Omental fat pad (tissue), 3 donors: ENCODE measurements at regions not wholly inside any gene's neighbourhood (a gene's known extent, or its start where the extent isn't known, plus 50 kb on each side); places are given as distances from the start of the nearest gene placed in this dataset.

Experiments
- ATAC-seq: fragments of 150-250 bp; one replicate; pipeline ENCODE4 v1.9.1; 2016; ENCODE audit warnings: mild to moderate bottlenecking, moderate library complexity; ENCODE audit not compliant: low FRiP score
- DNase-seq: peaks from one replicate; pipeline ENCODE4 v3.0.0-alpha.2; 2019; ENCODE audit warnings: low spot score
- CTCF ChIP-seq, 3 donors: fragments of 450-650 bp; IDR thresholded peaks; one replicate each; pipeline ENCODE4 v1.5.1; 2016 to 2017; ENCODE audit warnings: antibody characterized with exemption in 3 of 3, mild to moderate bottlenecking in 3 of 3, moderate library complexity in 2 of 3

DNA sequence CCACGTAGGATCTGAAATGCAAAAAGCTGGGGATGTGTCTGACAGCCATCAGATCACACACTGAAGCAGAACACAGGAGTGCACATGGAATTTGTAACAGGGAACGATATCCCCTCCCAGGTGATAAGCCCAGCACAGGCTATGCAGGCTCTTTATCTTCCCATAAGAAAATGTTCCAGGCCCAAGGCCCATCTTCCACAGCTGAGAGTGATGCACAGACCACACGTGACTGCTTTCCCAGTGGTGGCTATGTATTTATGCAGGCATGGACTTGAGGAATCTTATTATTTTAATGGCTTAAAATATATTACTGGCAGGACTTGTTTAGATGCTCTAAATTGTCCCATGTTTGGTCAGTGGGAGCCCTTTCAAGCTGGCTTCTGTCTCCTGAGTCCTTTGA lies 70.5 kb upstream of the AFF3 start:
- DNase-seq (no peak), ATAC-seq (no peak)
- TF ChIP-seq CTCF (IDR thresholded peaks at IDR 0.05): no peak

DNA sequence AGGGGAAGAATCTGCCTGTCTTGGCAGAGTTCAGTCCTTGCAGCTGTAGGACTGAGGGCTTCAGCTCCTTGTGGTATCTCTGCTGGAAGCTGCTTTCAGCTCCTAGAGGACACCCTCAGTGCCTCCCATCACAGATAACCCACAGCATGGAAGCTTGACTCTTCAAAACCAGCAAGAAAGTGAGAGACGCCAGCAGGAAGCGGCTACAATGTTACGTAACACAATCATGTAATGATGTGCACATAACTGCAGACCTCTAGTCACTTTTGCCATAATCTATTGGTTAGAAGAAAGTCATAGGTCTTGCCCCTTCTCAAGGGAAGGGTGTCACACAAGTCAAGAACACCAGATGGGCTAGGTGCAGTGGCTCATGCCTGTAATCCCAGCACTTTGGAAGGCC lies 69.1 kb upstream of the AFF3 start:
- ATAC-seq: no peak
- no peak for TF ChIP-seq CTCF (IDR thresholded peaks at IDR 0.05)

DNA sequence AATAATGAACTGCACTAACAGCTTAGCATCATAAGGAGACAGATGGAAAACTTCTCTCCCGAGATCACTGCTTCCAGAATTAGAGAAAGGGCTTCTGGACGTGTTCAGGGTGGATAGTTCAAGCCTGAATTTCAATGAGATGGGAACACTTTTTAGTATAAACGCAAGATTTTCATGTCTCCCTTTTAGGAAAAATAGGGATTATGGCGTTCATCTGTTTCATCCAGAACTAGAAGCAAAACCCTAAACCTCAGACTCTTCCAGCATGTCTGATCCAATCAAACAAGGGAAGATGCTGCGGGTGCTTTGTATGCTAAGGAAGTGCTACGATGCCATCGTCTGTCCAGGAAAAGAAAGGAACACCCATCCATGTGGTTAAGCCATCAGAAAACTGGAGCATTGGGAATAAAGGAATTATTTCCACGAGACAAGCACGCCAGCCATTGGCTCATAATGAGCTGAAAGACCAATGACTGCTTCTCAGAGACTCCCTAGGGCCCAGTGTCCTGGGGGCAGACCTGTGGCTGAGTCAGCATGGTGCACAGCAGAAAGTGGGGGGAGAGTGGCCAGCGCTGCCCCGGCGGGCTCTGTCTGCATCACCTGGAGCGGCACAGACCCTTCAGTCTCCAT lies 65.9 kb upstream of the AFF3 start:
- TF ChIP-seq CTCF (IDR thresholded peaks at IDR 0.05): no peak
- ATAC-seq (no peak), DNase-seq (no peak)

More for the DNA sequence above, 69.1 kb upstream of the AFF3 start:
- DNase-seq: no peak

- ATAC-seq (no peak), DNase-seq (no peak)
- no peak for TF ChIP-seq CTCF (IDR thresholded peaks at IDR 0.05)
Observed at GRCh38 chr2:100207411-100207885, 65.1 kb upstream of the AFF3 start.

DNA sequence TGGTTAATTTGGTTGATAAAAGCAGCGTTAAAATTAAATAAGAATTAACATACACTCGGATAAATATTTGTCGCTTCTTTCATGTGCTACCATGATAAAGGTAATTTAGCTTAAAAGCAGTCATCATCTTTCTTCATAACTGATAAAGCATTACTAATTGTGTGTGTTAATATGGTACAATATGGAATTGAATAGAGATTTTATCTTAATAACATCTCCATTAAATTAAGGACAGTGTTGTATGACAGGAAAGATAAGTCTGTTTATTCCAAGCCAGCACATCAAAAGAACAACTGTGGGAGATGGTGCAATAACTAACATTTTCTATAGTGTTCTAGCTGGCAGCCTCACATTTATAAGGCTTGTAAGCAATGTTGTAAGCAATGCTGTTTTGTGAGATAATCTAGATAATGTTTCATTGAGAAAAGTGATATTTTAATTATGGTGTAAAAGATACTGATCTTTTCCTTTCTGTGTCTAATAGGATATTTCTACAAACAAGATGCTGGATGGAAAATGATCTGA lies 64.4 kb upstream of the AFF3 start:
- DNase-seq (no peak), ATAC-seq (no peak)
- TF ChIP-seq CTCF (IDR thresholded peaks at IDR 0.05): no peak

DNA sequence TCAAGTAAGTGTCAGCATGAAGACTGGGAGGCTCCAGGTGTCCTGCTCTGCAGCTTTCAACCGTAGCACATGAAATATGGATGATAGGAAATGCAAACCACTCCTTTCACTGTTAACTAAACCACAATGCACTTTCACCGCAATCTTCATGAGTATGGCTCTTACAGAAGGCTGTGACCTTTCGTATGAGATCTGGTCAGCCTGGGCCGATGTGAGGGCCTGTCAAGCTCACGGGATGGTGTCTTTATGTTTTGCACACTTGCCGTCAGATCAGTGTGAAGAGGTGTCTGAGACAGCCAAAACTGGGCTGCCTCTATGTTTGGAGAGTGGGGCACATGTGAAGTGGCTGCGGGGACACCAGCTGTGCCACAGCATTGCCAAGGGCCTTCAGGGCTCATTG lies 62.8 kb upstream of the AFF3 start:
- TF ChIP-seq CTCF (IDR thresholded peaks at IDR 0.05): no peak
- DNase-seq: no peak
- no peak for ATAC-seq

DNA sequence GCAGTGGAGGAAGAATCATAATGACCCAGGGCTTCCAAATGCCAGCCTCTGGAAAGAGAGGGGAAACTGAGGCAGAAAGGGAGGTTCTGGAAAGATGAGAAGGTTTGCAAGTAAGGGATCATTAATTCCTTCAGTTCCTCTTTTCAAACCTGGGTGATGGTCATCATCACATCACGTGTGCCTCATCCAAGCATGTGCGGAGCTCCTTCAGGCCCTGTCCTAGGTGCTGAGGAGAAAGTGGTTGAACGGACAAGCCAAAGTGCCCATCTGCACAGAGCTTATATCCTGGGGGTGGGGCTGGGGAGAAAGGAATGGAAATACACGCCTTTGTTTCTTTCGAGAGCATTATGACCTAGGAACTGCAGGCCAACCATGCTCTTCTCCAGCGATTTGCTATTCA lies 60.2 kb upstream of the AFF3 start:
- DNase-seq (no peak), ATAC-seq (no peak)
- TF ChIP-seq CTCF (IDR thresholded peaks at IDR 0.05): no peak
